ENCODE measurements at regions not wholly inside any gene's neighbourhood (a gene's known extent, or its start where the extent isn't known, plus 50 kb on each side); places are given as distances from the start of the nearest gene placed in this dataset.

GRCh38 chr12:66774929-66775328, 96.1 kb upstream of the GRIP1 start:
- no peak for TF ChIP-seq CTCF (IDR thresholded peaks at IDR 0.05; ENCODE audit: low read depth, low read length, missing control alignments)
- in situ Hi-C loops (cut with HindIII; ENCODE audit: low pct_ligation_motif_present, low sequenced_read_pairs) = no loop called here
- H3K27ac ChIP-seq = no peak overlapping the region
- H3K36me3 ChIP-seq (replicated peaks) = no peaks in the 10 kb centered on the region
- H3K27me3 ChIP-seq (replicated peaks) = no peaks in the 10 kb centered on the region
- H3K4me3 ChIP-seq (ENCODE audit: low read depth, low read length) = no peak overlapping the region
- no peak for DNase-seq

GRCh38 chr12:66775871-66776270, 97.0 kb upstream of the GRIP1 start:
- H3K4me3 ChIP-seq (ENCODE audit: low read depth, low read length) = no peak overlapping the region
- H3K27ac ChIP-seq = no peak overlapping the region
- H3K36me3 ChIP-seq (replicated peaks) = no peaks in the 10 kb centered on the region
- no peaks in the 10 kb centered on the region for H3K27me3 ChIP-seq (replicated peaks)
- no peak for TF ChIP-seq CTCF (IDR thresholded peaks at IDR 0.05; ENCODE audit: low read depth, low read length, missing control alignments)
- no peak for DNase-seq
- in situ Hi-C loops (cut with HindIII; ENCODE audit: low pct_ligation_motif_present, low sequenced_read_pairs) = no loop called here

DNA sequence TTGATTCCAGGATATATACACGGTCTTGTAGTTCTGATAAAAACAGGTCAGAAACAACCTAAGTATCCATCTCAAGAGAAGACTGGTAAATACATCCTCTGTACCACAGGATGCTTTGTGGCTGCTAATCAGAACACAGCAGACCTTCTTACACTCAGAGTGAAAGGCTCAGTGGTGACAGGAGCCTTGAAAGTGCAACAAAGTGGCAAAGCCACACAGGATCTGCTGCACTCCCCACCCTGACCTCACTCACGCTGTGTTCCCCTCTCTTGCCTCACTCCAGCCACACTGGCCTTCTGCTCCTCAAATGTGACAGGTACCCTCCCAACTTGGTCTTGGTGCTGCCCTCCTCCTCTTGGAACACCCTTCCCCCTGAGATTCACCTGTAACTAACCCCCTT, 98.1 kb upstream of the GRIP1 start:
- no peaks in the 10 kb centered on the region for H3K36me3 ChIP-seq (replicated peaks)
- in situ Hi-C loops (cut with HindIII; ENCODE audit: low pct_ligation_motif_present, low sequenced_read_pairs) = no loop called here
- H3K27me3 ChIP-seq (replicated peaks) = no peaks in the 10 kb centered on the region
- no peak for DNase-seq
- no peak overlapping the region for H3K4me3 ChIP-seq (ENCODE audit: low read depth, low read length)
- no peak overlapping the region for H3K27ac ChIP-seq
- TF ChIP-seq CTCF (IDR thresholded peaks at IDR 0.05; ENCODE audit: low read depth, low read length, missing control alignments) = no peak

GRCh38 chr12:66779466-66779865, 100.6 kb upstream of the GRIP1 start:
- H3K27ac ChIP-seq = no peak overlapping the region
- no peak for TF ChIP-seq CTCF (IDR thresholded peaks at IDR 0.05; ENCODE audit: low read depth, low read length, missing control alignments)
- H3K4me3 ChIP-seq (ENCODE audit: low read depth, low read length) = no peak overlapping the region
- H3K36me3 ChIP-seq (replicated peaks) = no peaks in the 10 kb centered on the region
- in situ Hi-C loops (cut with HindIII; ENCODE audit: low pct_ligation_motif_present, low sequenced_read_pairs) = no loop called here
- DNase-seq = no peak
- H3K27me3 ChIP-seq (replicated peaks) = no peaks in the 10 kb centered on the region

DNA sequence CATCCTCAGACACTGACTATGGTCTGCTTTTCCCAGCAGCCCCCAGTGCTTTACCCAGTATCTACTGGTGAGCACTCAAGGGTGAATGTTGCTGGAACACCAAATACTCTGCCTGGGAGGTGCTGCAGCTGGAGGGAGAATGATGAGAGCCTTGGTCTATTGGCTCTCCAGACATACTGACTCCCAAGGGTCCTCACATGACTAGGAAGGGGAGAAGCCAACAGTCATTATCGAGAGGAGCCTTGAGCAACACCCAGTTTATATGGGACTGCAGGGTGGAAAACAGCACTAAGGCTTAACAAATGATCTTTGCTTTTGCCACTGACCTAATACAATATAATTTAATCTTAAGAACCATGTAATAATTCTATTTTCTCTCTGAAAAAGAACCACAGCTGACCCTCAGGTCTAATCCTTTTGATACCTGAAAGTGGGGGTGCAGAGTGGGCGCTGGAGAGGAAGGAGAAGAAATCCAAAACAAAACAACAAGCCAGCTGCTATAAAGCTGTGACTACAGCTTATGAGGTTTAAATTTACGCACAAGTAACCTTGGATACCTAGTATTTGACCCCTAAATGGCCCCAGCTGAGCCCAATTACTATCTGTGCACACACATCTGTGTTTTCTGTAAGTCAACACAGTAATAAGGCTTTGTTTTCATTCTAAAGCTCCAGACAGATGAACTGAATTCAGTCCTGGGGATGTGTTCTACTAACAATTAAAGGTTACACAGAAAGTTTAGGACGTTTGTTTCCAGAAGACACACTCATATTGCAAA, 107.8 kb upstream of the GRIP1 start:
- TF ChIP-seq CTCF (IDR thresholded peaks at IDR 0.05; ENCODE audit: low read depth, low read length, missing control alignments) = no peak
- no peak overlapping the region for H3K4me3 ChIP-seq (ENCODE audit: low read depth, low read length)
- H3K27me3 ChIP-seq (replicated peaks) = no peaks in the 10 kb centered on the region
- in situ Hi-C loops (cut with HindIII; ENCODE audit: low pct_ligation_motif_present, low sequenced_read_pairs) = no loop called here
- DNase-seq = no peak
- no peaks in the 10 kb centered on the region for H3K36me3 ChIP-seq (replicated peaks)
- H3K27ac ChIP-seq = no peak overlapping the region

DNA sequence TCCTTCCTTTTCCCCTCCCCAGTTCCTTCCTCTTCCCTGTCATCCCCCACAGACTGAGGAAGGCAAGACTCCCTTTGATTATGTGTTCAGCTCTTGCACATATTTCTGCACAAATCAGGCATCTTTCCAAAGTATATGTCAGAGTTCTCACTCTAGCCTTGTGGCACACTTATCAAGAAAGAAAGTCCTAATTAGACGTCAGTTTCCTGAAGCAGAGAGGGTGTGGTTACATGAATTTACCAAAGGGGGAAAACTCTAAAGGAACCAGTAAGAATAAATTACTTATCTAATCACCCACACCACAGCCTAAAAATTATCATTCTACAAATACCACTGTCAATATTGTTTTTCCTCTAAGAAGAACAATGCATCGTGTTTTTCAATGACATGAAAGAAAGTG, 120.7 kb upstream of the GRIP1 start:
- H3K27me3 ChIP-seq (replicated peaks) = peaks cover 5% of the 10 kb centered on the region
- in situ Hi-C loops (cut with HindIII; ENCODE audit: low pct_ligation_motif_present, low sequenced_read_pairs) = no loop called here
- DNase-seq = no peak
- H3K4me3 ChIP-seq (ENCODE audit: low read depth, low read length) = no peak overlapping the region
- H3K27ac ChIP-seq = no peak overlapping the region
- no peaks in the 10 kb centered on the region for H3K36me3 ChIP-seq (replicated peaks)
- TF ChIP-seq CTCF (IDR thresholded peaks at IDR 0.05; ENCODE audit: low read depth, low read length, missing control alignments) = no peak

Data from brain microvascular endothelial cell (primary cell).